ENCODE measurements at regions not wholly inside any gene's neighbourhood (a gene's known extent, or its start where the extent isn't known, plus 50 kb on each side); places are given as distances from the start of the nearest gene placed in this dataset.

GRCh38 chr2:60285626-60286316 is 267.7 kb downstream of the BCL11A start:
- DNase-seq, result no peak

GRCh38 chr2:60283626-60284025 is 269.8 kb downstream of the BCL11A start:
- DNase-seq, result no peak

GRCh38 chr2:60282886-60283285 is 270.6 kb downstream of the BCL11A start:
- no peak for DNase-seq

- no peak for DNase-seq
These were observed 271.7 kb downstream of the BCL11A start for GRCh38 chr2:60281730-60282129.

GRCh38 chr2:60280238-60280637 is 273.2 kb downstream of the BCL11A start:
- no peak for DNase-seq

- no peak for DNase-seq
These were observed 274.5 kb downstream of the BCL11A start for GRCh38 chr2:60278906-60279305.

GRCh38 chr2:60275958-60276357 is 277.5 kb downstream of the BCL11A start:
- no peak for DNase-seq

- no peak for DNase-seq
These were observed 279.6 kb downstream of the BCL11A start for GRCh38 chr2:60273836-60274235.

GRCh38 chr2:60271713-60272112 is 281.7 kb downstream of the BCL11A start:
- DNase-seq, result no peak

GRCh38 chr2:60271131-60271530 is 282.3 kb downstream of the BCL11A start:
- no peak for DNase-seq

- no peak for DNase-seq
These were observed 284.8 kb downstream of the BCL11A start for GRCh38 chr2:60268661-60269060.

GRCh38 chr2:60268032-60268431 is 285.4 kb downstream of the BCL11A start:
- DNase-seq, result no peak

- no peak for DNase-seq
These were observed 286.3 kb downstream of the BCL11A start for GRCh38 chr2:60267122-60267521.

GRCh38 chr2:60262178-60262577 is 291.3 kb downstream of the BCL11A start:
- no peak for DNase-seq

GRCh38 chr2:60260639-60261296 is 292.7 kb downstream of the BCL11A start:
- no peak for DNase-seq

GRCh38 chr2:60259781-60260180 is 293.7 kb downstream of the BCL11A start:
- no peak for DNase-seq

GRCh38 chr2:60252581-60253150 is 300.8 kb downstream of the BCL11A start:
- DNase-seq, result no peak

GRCh38 chr2:60251247-60251646 is 302.2 kb downstream of the BCL11A start:
- no peak for DNase-seq

- no peak for DNase-seq
These were observed 303.6 kb downstream of the BCL11A start for GRCh38 chr2:60249879-60250278.

GRCh38 chr2:60247471-60247870 is 306.0 kb downstream of the BCL11A start:
- DNase-seq, result no peak

- DNase-seq, result no peak
These were observed 306.9 kb downstream of the BCL11A start for GRCh38 chr2:60246583-60246982.

- no peak for DNase-seq
These were observed 319.0 kb downstream of the BCL11A start for GRCh38 chr2:60234274-60234986.

GRCh38 chr2:60230596-60230995 is 322.9 kb downstream of the BCL11A start:
- DNase-seq, result no peak

- no peak for DNase-seq
These were observed 323.4 kb downstream of the BCL11A start for GRCh38 chr2:60230037-60230436.

All from amniotic stem cell (primary cell).